Psoas muscle (tissue), 7 donors: ENCODE measurements at regions not wholly inside any gene's neighbourhood (a gene's known extent, or its start where the extent isn't known, plus 50 kb on each side); places are given as distances from the start of the nearest gene placed in this dataset.

Experiments
- ATAC-seq, 4 donors: fragments of 200-7000 bp; cut with Tn5 transposase; one replicate each; pipeline ENCODE4 v1.9.1; 2020; ENCODE audit warnings: moderate library complexity in 3 of 4, mild to moderate bottlenecking in 2 of 4
- DNase-seq, 2 donors: peaks; one replicate each; pipeline ENCODE4 v3.0.0-alpha.2; 2020
- H3K27ac ChIP-seq: fragments of 200-600 bp; one replicate; pipeline ENCODE4 v1.8.0; 2022
- H3K27me3 ChIP-seq, 3 donors: fragments of 200-600 bp in 1 of 3; one replicate each; pipeline versions ENCODE4 v1.6.1 to v1.8.0; 2013 to 2022; ENCODE audit warnings: low read length in 2 of 3, mild to moderate bottlenecking in 2 of 3, moderate library complexity in 1 of 3; ENCODE audit not compliant: insufficient read depth in 3 of 3
- H3K36me3 ChIP-seq, 2 donors: fragments of 200-600 bp in 1 of 2; one replicate each; pipeline versions ENCODE4 v1.6.1 to v1.8.0; 2013 to 2022; ENCODE audit warnings: low read depth in 1 of 2, mild to moderate bottlenecking in 1 of 2, moderate library complexity in 1 of 2; ENCODE audit not compliant: insufficient read depth in 1 of 2
- H3K4me1 ChIP-seq: fragments of 200-600 bp; one replicate; pipeline ENCODE4 v1.8.0; 2022
- H3K4me3 ChIP-seq: fragments of 200-600 bp; one replicate; pipeline ENCODE4 v1.8.0; 2022; ENCODE audit warnings: mild to moderate bottlenecking
- H3K9me3 ChIP-seq: fragments of 200-600 bp; one replicate; pipeline ENCODE4 v1.8.0; 2022
- CTCF ChIP-seq: fragments of 200-600 bp; IDR thresholded peaks from one replicate; pipeline ENCODE4 v1.8.0; 2022; ENCODE audit warnings: antibody characterized with exemption
- WGBS, 3 donors: extraction: QIAGEN DNeasy Blood & Tissue Kit; methylation state at CpG; one replicate each; pipeline versions ENCODE4 v1.1.6 to v1.1.7; 2013; 5-methylcytosine and 5-hydroxymethylcytosine counted together
- intact Hi-C, 2 donors: fragments of 100-400 bp; cut with DNase I; formaldehyde crosslinking; loops; one replicate each; pipeline versions ENCODE4 v1.11.0 to v1.14.2; 2022
- donor health status: healthy with polysubstance abuse.
- donor health status: DM: no; HTN: no; CAD: no; lungs with moderate emphysema.
- donor health status: Bipolar disorder and iron deficiency.
- donor health status: healthy.
- donor health status: DM: yes; HTN: yes; CAD: no.
- donor health status: DM: no; HTN: no; CAD: no.
- donor health status: DM: yes; HTN: yes; CAD: no.

- H3K27me3 ChIP-seq, result peaks cover 0 to 33% (median 0%) of the 10 kb centered on the region in 3 donors
- H3K36me3 ChIP-seq, result no peaks in the 10 kb centered on the region
- H3K4me1 ChIP-seq, result no peaks in the 10 kb centered on the region
- DNase-seq, result no peak
- WGBS, 3 donors, result 59 to 80% (median 65%) methylated on average over 3 of the region's 3 CpGs
- intact Hi-C loops, result no loop called here
- no peaks in the 10 kb centered on the region for H3K9me3 ChIP-seq
- no peak for TF ChIP-seq CTCF
- no peak for ATAC-seq
- H3K27ac ChIP-seq, result no peak overlapping the region
- no peak overlapping the region for H3K4me3 ChIP-seq
Observed at GRCh38 chrX:39459952-39460351, 637.8 kb downstream of the BCOR start.

DNA sequence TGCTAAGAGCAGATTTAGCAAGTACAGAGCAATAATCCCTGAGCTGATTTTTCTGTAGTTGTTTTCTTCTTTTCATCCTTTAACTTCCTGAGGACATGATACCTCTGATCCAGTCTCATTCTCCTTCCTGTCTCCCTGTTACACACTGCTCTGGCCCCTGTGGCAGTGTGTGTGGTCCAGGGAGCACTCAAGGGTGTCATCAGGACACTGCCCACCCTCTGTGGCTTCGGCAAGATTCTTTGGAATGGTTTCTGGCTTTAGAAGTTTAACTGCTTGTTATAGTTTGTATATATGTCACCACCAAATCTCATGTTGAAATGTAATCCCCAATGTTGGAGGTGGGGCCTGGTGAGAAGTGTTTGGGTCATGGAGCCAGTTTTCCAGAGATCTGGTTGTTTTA, 637.3 kb downstream of the BCOR start:
- no peak overlapping the region for H3K4me3 ChIP-seq
- intact Hi-C loops, result no loop called here
- WGBS, 3 donors, result 0 to 48% (median 43%) methylated on average over 1 of the region's 1 CpG
- no peaks in the 10 kb centered on the region for H3K9me3 ChIP-seq
- H3K27ac ChIP-seq, result no peak overlapping the region
- peaks cover 0 to 33% (median 0%) of the 10 kb centered on the region in 3 donors for H3K27me3 ChIP-seq
- no peaks in the 10 kb centered on the region for H3K4me1 ChIP-seq
- no peaks in the 10 kb centered on the region for H3K36me3 ChIP-seq
- DNase-seq (no peak), ATAC-seq (no peak)
- TF ChIP-seq CTCF, result no peak

DNA sequence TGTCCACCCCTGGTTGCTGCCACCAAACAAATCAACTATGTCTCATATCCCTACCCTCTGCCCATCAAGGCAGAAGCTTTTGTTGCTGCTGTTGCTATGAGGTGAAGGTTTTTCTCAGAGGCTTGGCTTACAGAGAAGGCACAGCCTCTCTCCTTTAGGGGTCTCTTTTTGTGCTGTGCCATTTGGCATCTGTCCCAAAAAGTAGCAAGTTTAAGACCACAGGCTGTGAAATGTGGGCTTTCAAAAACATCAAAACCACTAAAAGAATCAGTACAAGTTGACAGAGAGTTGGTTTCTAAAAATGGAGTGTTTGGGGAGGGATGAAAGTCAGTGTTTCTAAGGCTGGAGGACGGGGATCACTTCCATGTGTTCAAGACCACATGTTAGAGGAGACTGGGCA, 634.9 kb downstream of the BCOR start:
- 34 to 86% (median 73%) methylated on average over 1 of the region's 1 CpG for WGBS, 3 donors
- Histone ChIP-seq H3K9me3 (no peaks in the 10 kb centered on the region), H3K27ac (no peak overlapping the region), H3K36me3 (no peaks in the 10 kb centered on the region), H3K27me3 (peaks cover 0 to 33% (median 0%) of the 10 kb centered on the region in 3 donors), H3K4me1 (no peaks in the 10 kb centered on the region), H3K4me3 (no peak overlapping the region)
- no peak for ATAC-seq
- no peak for TF ChIP-seq CTCF
- no peak for DNase-seq
- intact Hi-C loops, result no loop called here

- intact Hi-C loops, result no loop called here
- no peak for TF ChIP-seq CTCF
- DNase-seq, result no peak
- WGBS, 3 donors, result 47 to 66% (median 51%) methylated on average over 7 of the region's 7 CpGs
- peaks cover 0 to 32% (median 0%) of the 10 kb centered on the region in 3 donors for H3K27me3 ChIP-seq
- H3K9me3 ChIP-seq, result no peaks in the 10 kb centered on the region
- H3K4me1 ChIP-seq, result no peaks in the 10 kb centered on the region
- H3K27ac ChIP-seq, result no peak overlapping the region
- no peak overlapping the region for H3K4me3 ChIP-seq
- H3K36me3 ChIP-seq, result no peaks in the 10 kb centered on the region
- no peak for ATAC-seq
Observed at GRCh38 chrX:39464253-39464652, 633.5 kb downstream of the BCOR start.

GRCh38 chrX:39465467-39465866, 632.3 kb downstream of the BCOR start:
- Histone ChIP-seq H3K27me3 (peaks cover 0 to 29% (median 0%) of the 10 kb centered on the region in 3 donors), H3K4me1 (no peaks in the 10 kb centered on the region), H3K9me3 (no peaks in the 10 kb centered on the region), H3K36me3 (no peaks in the 10 kb centered on the region), H3K27ac (no peak overlapping the region), H3K4me3 (no peak overlapping the region)
- TF ChIP-seq CTCF, result no peak
- intact Hi-C loops, result no loop called here
- DNase-seq, result no peak
- 83 to 98% (median 95%) methylated on average over 13 of the region's 13 CpGs for WGBS, 3 donors
- ATAC-seq, result no peak
